ENCODE measurements at regions not wholly inside any gene's neighbourhood (a gene's known extent, or its start where the extent isn't known, plus 50 kb on each side); places are given as distances from the start of the nearest gene placed in this dataset.
"Not testable (repeated sequence)": the region's sequence is repeated elsewhere in the genome, so short reads cannot be mapped to it uniquely, and the experiment has no call there.

DNA sequence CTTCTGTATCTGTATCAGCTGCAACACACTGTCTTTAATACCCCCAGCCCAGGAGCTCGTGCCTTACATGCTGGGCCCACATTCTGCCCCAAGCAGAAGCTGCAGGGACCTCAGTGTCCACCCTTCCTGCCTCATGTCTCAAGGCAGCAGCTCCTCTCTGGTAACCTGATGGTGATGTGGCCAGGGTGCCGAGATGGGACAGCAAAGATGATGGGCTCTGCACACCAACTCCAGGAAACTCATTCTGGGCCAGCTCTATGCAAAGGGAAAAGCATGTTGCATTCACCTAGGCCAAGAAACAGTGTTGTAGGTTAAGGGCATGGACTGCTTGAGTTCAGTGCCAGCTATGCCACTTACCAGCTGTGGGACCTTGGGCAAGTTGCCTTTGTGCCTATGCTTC is 79.5 kb upstream of the PRR23C start:
- H3K4me3 ChIP-seq (ENCODE audit: low read depth, low read length): no peak overlapping the region
- H2AFZ ChIP-seq (ENCODE audit: low read length, unreplicated experiment): no peak overlapping the region
- no peaks in the 10 kb centered on the region for H3K36me3 ChIP-seq (ENCODE audit: insufficient read depth, low read length)
- H3K4me1 ChIP-seq (ENCODE audit: control insufficient read depth, insufficient read depth, low read length, unreplicated experiment): peaks cover 21% of the 10 kb centered on the region
- no peaks in the 10 kb centered on the region for H3K27me3 ChIP-seq (ENCODE audit: insufficient read depth, low read length)
- H3K79me2 ChIP-seq (ENCODE audit: control insufficient read depth, insufficient read depth, low read length, unreplicated experiment): no peaks in the 10 kb centered on the region
- H3K27ac ChIP-seq (ENCODE audit: low read depth, low read length): no peak overlapping the region

DNA sequence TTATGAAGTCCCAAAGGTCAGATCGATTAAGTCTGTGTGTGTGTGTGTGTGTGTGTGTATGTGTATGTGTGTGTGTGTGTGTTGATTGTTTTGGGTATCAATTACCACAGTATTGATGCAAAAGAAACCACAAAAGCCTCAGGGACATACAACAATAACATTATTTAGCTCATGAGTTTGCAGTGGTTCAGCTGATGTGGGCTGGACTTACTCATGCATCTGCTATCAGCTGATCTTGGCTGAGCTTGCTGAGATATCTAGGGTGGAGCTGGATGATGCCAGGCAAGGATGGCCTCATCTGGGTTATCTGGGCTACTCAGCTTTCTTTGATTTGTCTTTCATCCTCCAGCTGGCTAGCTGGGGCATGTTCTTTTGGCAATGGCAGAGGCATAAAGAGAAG is 82.4 kb upstream of the PRR23C start:
- Histone ChIP-seq H3K4me3 (ENCODE audit: low read depth, low read length) (no peak overlapping the region), H3K36me3 (ENCODE audit: insufficient read depth, low read length) (no peaks in the 10 kb centered on the region), H3K4me1 (ENCODE audit: control insufficient read depth, insufficient read depth, low read length, unreplicated experiment) (no peaks in the 10 kb centered on the region), H3K79me2 (ENCODE audit: control insufficient read depth, insufficient read depth, low read length, unreplicated experiment) (no peaks in the 10 kb centered on the region), H2AFZ (ENCODE audit: low read length, unreplicated experiment) (no peak overlapping the region), H3K27ac (ENCODE audit: low read depth, low read length) (no peak overlapping the region), H3K27me3 (ENCODE audit: insufficient read depth, low read length) (no peaks in the 10 kb centered on the region; the same call in 1 of the 2 replicates)

DNA sequence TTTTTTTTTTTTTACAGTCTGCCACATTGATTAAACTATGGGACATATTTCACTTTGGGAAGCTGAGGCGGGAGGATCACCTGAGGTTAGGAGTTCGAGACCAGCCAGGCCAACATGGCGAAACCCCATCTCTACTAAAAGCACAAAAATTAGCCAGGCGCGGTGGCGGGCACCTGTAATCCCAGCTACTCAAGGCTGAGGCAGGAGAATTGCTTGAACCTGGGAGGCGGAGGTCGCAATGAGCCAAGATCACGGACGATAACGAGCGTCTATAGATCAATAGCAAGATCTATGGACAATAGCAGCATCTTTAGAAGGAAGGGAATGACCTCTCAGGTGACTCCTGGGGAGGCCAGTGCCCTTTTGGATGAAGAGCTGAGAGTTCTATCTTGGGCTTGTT is 82.9 kb upstream of the PRR23C start:
- H3K27me3 ChIP-seq (ENCODE audit: insufficient read depth, low read length); H2AFZ ChIP-seq (ENCODE audit: low read length, unreplicated experiment); H3K4me3 ChIP-seq (ENCODE audit: low read depth, low read length); H3K79me2 ChIP-seq (ENCODE audit: control insufficient read depth, insufficient read depth, low read length, unreplicated experiment); H3K4me1 ChIP-seq (ENCODE audit: control insufficient read depth, insufficient read depth, low read length, unreplicated experiment); H3K27ac ChIP-seq (ENCODE audit: low read depth, low read length); H3K36me3 ChIP-seq (ENCODE audit: insufficient read depth, low read length): not testable (repeated sequence)

DNA sequence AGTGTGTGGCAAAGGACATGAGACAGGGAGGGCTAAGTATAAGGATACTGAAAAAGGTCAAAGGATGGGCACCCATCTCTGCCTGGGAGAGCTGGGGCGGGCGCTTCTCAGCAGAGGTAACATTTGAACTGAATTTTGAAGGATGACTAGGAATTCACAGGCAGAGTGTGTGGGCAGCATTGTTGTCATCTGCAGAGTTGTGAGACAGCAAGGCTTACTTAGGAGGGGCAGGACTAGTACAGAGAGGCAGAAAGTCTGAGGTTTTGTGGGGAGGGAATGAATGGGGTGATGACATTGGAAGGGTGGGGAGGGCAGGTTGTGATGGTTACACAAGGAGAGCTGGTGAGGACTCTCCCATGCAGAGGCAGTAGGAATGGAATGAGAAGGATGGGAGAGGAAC is 84.1 kb upstream of the PRR23C start:
- H2AFZ ChIP-seq (ENCODE audit: low read length, unreplicated experiment): no peak overlapping the region
- no peaks in the 10 kb centered on the region for H3K4me1 ChIP-seq (ENCODE audit: control insufficient read depth, insufficient read depth, low read length, unreplicated experiment)
- H3K27me3 ChIP-seq (ENCODE audit: insufficient read depth, low read length): no peaks in the 10 kb centered on the region; the same call in 1 of the 2 replicates
- no peak overlapping the region for H3K4me3 ChIP-seq (ENCODE audit: low read depth, low read length)
- no peaks in the 10 kb centered on the region for H3K36me3 ChIP-seq (ENCODE audit: insufficient read depth, low read length)
- H3K79me2 ChIP-seq (ENCODE audit: control insufficient read depth, insufficient read depth, low read length, unreplicated experiment): no peaks in the 10 kb centered on the region
- H3K27ac ChIP-seq (ENCODE audit: low read depth, low read length): no peak overlapping the region

DNA sequence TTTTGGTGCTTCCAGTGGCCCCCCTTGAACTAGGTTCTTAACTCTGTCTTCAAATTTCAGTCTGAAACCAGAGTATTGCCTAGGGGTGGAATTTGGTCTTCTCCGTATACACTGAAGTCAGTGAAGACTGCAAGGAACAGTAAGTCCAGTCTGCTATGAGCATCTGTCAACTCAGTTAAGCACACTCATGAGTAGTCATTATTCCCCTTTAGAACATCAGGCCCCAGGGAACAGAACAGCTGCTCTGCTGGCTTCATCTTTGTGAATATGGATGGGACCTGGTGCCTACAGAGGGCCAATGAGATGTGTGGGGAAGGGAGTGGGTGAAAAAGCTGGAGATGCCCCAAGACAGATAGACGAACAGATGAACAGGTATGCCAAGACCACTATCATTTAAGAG is 85.2 kb upstream of the PRR23C start:
- H3K79me2 ChIP-seq (ENCODE audit: control insufficient read depth, insufficient read depth, low read length, unreplicated experiment): no peaks in the 10 kb centered on the region

DNA sequence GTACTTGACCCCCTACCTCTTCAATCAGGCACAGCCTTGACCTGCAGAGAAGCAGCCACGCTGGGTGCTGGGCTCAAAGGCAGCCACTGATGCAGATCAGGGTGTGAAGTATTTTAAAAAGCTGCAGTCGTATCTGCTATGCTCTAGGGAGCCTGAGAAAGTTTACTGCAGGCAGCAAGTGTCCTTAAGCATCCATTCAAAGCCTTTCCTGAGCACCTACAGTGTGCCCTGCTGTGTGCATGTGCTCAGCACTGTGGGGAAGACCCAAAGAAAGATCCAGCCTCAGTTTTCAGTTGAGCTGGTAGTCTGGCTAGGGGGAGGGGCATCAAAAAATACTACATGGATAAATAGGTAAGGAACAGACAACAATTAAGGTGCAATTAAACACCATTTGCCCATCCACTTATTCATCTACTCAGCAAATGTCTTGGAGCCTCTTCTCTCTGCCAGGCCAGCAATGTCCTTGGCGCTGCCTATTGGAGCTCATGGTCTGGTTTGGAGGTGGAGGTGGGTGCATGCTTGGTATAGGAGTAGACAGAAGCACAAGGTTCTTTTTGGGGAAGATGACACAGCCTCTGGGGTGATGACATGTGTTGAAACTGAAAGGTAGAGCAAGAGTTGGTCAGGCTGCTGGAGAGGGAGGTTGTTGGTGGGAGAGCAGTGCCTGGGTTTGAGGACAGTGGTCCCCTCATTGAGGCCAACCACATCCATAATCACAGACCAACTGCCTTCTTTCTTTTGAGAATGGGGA is 85.9 kb upstream of the PRR23C start:
- Histone ChIP-seq H3K4me1 (ENCODE audit: control insufficient read depth, insufficient read depth, low read length, unreplicated experiment) (no peaks in the 10 kb centered on the region), H3K4me3 (ENCODE audit: low read depth, low read length) (no peak overlapping the region), H2AFZ (ENCODE audit: low read length, unreplicated experiment) (no peak overlapping the region), H3K27me3 (ENCODE audit: insufficient read depth, low read length) (no peaks in the 10 kb centered on the region; the same call in none of the 2 replicates), H3K79me2 (ENCODE audit: control insufficient read depth, insufficient read depth, low read length, unreplicated experiment) (no peaks in the 10 kb centered on the region), H3K36me3 (ENCODE audit: insufficient read depth, low read length) (no peaks in the 10 kb centered on the region), H3K27ac (ENCODE audit: low read depth, low read length) (no peak overlapping the region)

More for the DNA sequence above, 85.2 kb upstream of the PRR23C start:
- Histone ChIP-seq H3K27ac (ENCODE audit: low read depth, low read length) (no peak overlapping the region), H3K36me3 (ENCODE audit: insufficient read depth, low read length) (no peaks in the 10 kb centered on the region), H3K4me3 (ENCODE audit: low read depth, low read length) (no peak overlapping the region), H3K27me3 (ENCODE audit: insufficient read depth, low read length) (no peaks in the 10 kb centered on the region; the same call in none of the 2 replicates), H3K4me1 (ENCODE audit: control insufficient read depth, insufficient read depth, low read length, unreplicated experiment) (no peaks in the 10 kb centered on the region), H2AFZ (ENCODE audit: low read length, unreplicated experiment) (no peak overlapping the region)

DNA sequence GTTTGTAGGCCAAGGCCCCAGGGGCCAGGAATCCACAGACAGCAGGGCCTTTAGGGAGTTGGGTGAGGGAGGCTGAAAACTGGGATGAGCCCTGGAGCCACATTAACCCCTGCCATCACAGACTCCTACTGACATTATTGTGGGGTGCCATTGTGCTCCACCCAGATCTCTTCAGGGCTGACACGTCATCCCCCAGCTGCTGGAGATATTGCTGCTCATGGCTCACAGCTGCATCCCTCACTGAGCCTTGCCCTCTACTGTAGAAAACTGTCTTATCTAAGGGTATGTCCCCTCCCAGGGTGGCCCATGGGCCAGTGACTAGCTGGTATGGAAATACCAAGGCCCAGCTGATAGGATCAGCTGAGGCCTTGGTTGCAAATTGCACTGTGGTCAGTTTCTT is 87.3 kb upstream of the PRR23C start:
- Histone ChIP-seq H3K36me3 (ENCODE audit: insufficient read depth, low read length) (no peaks in the 10 kb centered on the region), H3K4me3 (ENCODE audit: low read depth, low read length) (no peak overlapping the region), H2AFZ (ENCODE audit: low read length, unreplicated experiment) (no peak overlapping the region), H3K4me1 (ENCODE audit: control insufficient read depth, insufficient read depth, low read length, unreplicated experiment) (no peaks in the 10 kb centered on the region), H3K79me2 (ENCODE audit: control insufficient read depth, insufficient read depth, low read length, unreplicated experiment) (no peaks in the 10 kb centered on the region), H3K27me3 (ENCODE audit: insufficient read depth, low read length) (no peaks in the 10 kb centered on the region; the same call in none of the 2 replicates), H3K27ac (ENCODE audit: low read depth, low read length) (no peak overlapping the region)

DNA sequence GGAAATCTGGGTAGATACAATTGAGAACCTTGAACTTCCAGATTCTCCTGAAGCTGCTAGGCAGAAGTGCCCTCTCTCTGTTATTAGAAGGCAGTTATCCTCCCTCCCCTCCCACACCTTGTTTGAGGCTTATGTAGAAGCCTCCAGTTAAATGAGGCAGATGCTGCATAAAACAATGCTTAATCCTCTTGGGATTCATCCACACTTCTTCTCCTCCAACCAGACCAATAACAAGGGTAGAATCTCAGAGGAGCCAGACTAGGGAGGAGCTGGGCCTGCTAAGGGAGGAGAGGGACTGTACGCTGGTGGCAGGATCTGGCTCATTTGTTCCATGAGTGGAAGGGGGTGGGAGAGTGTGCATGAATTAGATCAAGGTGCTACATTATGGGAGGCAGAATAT is 88.3 kb upstream of the PRR23C start:
- no peaks in the 10 kb centered on the region for H3K4me1 ChIP-seq (ENCODE audit: control insufficient read depth, insufficient read depth, low read length, unreplicated experiment)
- no peak overlapping the region for H2AFZ ChIP-seq (ENCODE audit: low read length, unreplicated experiment)
- no peaks in the 10 kb centered on the region for H3K79me2 ChIP-seq (ENCODE audit: control insufficient read depth, insufficient read depth, low read length, unreplicated experiment)
- no peaks in the 10 kb centered on the region for H3K36me3 ChIP-seq (ENCODE audit: insufficient read depth, low read length)
- H3K27me3 ChIP-seq (ENCODE audit: insufficient read depth, low read length): no peaks in the 10 kb centered on the region; the same call in none of the 2 replicates
- H3K4me3 ChIP-seq (ENCODE audit: low read depth, low read length): no peak overlapping the region
- H3K27ac ChIP-seq (ENCODE audit: low read depth, low read length): no peak overlapping the region

DNA sequence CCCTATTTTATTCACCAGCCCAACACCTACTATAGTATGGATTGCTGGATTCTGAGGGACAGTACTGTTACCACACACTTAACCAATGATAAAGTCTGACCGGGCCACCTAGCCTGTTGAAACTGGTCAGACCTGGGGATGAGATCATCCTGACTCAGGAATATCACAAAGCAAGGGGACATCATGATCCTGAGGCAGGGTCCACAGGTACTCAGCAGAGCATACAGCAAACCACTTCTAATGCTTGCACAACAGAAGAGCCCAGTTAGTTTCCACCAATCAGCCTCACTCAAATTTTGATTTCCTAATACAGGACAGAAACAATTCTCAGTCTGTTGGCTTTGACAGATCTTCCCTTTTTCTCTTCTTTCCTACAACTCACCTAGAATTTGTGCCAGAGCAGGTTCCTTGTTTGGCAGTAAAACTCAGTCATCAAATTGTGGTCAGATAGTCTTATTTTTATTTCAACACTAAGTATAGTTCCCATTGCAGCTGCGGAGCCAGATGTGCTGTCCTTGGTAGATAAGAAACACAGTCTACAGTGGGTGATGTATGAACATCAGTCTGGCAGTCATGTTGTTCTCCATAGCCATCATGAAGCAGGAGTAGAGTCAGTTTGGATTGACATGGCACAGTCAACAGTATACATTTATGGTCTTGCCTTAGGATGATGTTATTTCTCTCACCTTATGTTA is 90.1 kb upstream of the PRR23C start:
- Histone ChIP-seq H3K4me3 (ENCODE audit: low read depth, low read length) (no peak overlapping the region), H3K27me3 (ENCODE audit: insufficient read depth, low read length) (no peaks in the 10 kb centered on the region; the same call in none of the 2 replicates), H3K36me3 (ENCODE audit: insufficient read depth, low read length) (no peaks in the 10 kb centered on the region), H3K27ac (ENCODE audit: low read depth, low read length) (no peak overlapping the region), H3K79me2 (ENCODE audit: control insufficient read depth, insufficient read depth, low read length, unreplicated experiment) (no peaks in the 10 kb centered on the region), H2AFZ (ENCODE audit: low read length, unreplicated experiment) (no peak overlapping the region), H3K4me1 (ENCODE audit: control insufficient read depth, insufficient read depth, low read length, unreplicated experiment) (no peaks in the 10 kb centered on the region)

DNA sequence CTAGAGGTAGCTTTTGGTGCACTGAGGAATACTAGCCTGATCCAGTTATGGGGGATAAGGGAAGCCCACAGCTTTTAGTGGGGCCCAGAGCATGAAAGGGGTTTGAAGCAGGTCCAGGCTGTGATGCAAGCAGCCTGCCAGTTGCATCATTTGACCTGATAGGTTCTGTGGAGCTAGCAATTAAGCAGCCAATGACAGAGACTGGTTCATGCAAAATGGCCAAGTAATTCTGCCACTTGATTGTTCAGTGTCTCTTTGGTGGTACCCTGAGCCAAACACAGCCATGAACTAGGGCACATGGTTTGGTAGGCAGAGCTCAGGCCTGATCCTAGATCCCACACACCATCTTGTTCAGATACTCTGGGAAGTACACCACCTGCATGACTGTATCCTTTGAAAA is 91.0 kb upstream of the PRR23C start:
- Histone ChIP-seq H2AFZ (ENCODE audit: low read length, unreplicated experiment) (no peak overlapping the region), H3K27ac (ENCODE audit: low read depth, low read length) (no peak overlapping the region), H3K36me3 (ENCODE audit: insufficient read depth, low read length) (no peaks in the 10 kb centered on the region), H3K27me3 (ENCODE audit: insufficient read depth, low read length) (no peaks in the 10 kb centered on the region; the same call in none of the 2 replicates), H3K4me3 (ENCODE audit: low read depth, low read length) (no peak overlapping the region), H3K4me1 (ENCODE audit: control insufficient read depth, insufficient read depth, low read length, unreplicated experiment) (no peaks in the 10 kb centered on the region), H3K79me2 (ENCODE audit: control insufficient read depth, insufficient read depth, low read length, unreplicated experiment) (no peaks in the 10 kb centered on the region)

Measured in ACC112 (cell line).